Heart right ventricle (tissue), 16 donors: ENCODE measurements at regions not wholly inside any gene's neighbourhood (a gene's known extent, or its start where the extent isn't known, plus 50 kb on each side); places are given as distances from the start of the nearest gene placed in this dataset.

Source experiments
- ATAC-seq, 8 donors: fragments of 200-7000 bp; cut with Tn5 transposase; one replicate each; pipeline ENCODE4 v1.9.1; 2020; ENCODE audit warnings: mild to moderate bottlenecking in 8 of 8, moderate library complexity in 8 of 8, moderate number of reproducible peaks in 1 of 8
- DNase-seq, 2 donors: peaks; one replicate each; pipeline ENCODE4 v3.0.0-alpha.2; 2020
- H3K27ac ChIP-seq, 10 donors: fragments of 200-600 bp; sonication (generic) in 2 of 10; one replicate each; pipeline versions ENCODE4 v1.5.0 to v1.8.0; 2020 to 2022; ENCODE audit warnings: mild to moderate bottlenecking in 3 of 10
- H3K27me3 ChIP-seq, 7 donors: fragments of 200-600 bp; one replicate each; pipeline ENCODE4 v1.8.0; 2021 to 2022; ENCODE audit warnings: mild to moderate bottlenecking in 2 of 7
- H3K36me3 ChIP-seq, 9 donors: fragments of 200-600 bp; sonication (generic) in 1 of 9; one replicate each; pipeline versions ENCODE4 v1.5.0 to v1.8.0; 2020 to 2022; ENCODE audit warnings: mild to moderate bottlenecking in 2 of 9
- H3K4me1 ChIP-seq, 9 donors: fragments of 200-600 bp; sonication (generic) in 1 of 9; one replicate each; pipeline versions ENCODE4 v1.5.0 to v1.8.0; 2020 to 2022; ENCODE audit warnings: mild to moderate bottlenecking in 4 of 9
- H3K4me3 ChIP-seq, 10 donors: fragments of 200-600 bp; sonication (generic) in 2 of 10; one replicate each; pipeline versions ENCODE4 v1.5.0 to v1.8.0; 2020 to 2022; ENCODE audit warnings: mild to moderate bottlenecking in 7 of 10, moderate library complexity in 2 of 10
- H3K9me3 ChIP-seq, 11 donors: fragments of 200-600 bp in 10 of 11; sonication (generic) in 2 of 11; one replicate each; pipeline versions ENCODE4 v1.5.0 to v1.8.0; 2013 to 2022; ENCODE audit warnings: mild to moderate bottlenecking in 2 of 11, control low read depth in 1 of 11, moderate library complexity in 1 of 11
- WGBS, 2 donors: extraction: QIAGEN DNeasy Blood & Tissue Kit; methylation state at CpG; one replicate each; pipeline ENCODE4 v1.1.7; 2013; ENCODE audit warnings: inconsistent platforms in 1 of 2; 5-methylcytosine and 5-hydroxymethylcytosine counted together
- intact Hi-C, 10 donors: fragments of 100-400 bp; cut with DNase I; formaldehyde crosslinking; loops; one replicate each; pipeline versions ENCODE4 v1.11.1 to v1.14.2; 2022
- TF ChIP-seq, protein P1 (sequence below), 9 donors: fragments of 200-600 bp; sonication (generic) in 2 of 9; IDR thresholded peaks; one replicate each; pipeline versions ENCODE4 v1.5.0 to v1.8.0; 2021 to 2022; ENCODE audit warnings: antibody characterized with exemption in 9 of 9, mild to moderate bottlenecking in 5 of 9, moderate library complexity in 1 of 9
- donor health status: Arrhythmogenic right ventricular cardiomyopathy.
- donor health status: ischemic (EF 13 %, LVEDD 7.1; RV severe dilation, severe dysfunction).
- donor health status: healthy with polysubstance abuse.
- donor health status: DM: no; HTN: yes; CAD: no.
- donor health status: DM: no; HTN: no; CAD: no.
- donor health status: ischemic (EF 25% LVEDD 6.9; RV normal size, moderate dysfunction).
- donor health status: ischemic (EF 25% LVEDD 5.7; RV mildly dilated, moderate dysfunction).
- donor health status: healthy.
- donor health status: DM: yes; HTN: yes; CAD: no.
- donor health status: Ischemic cardiomyopathy.
- donor health status: ischemic (EF 35%, LVEDD 5.7; RV mildly dilated, moderate dysfunction).
- donor health status: nonischemic (EF 11% LVEDD 7.7; RV severe dilation, severe dysfunction).
- donor health status: DM: yes; HTN: yes; CAD: no.
- donor health status: PGD.
- donor health status: ischemic (EF 29% LVEDD 5.4; RV normal size, mild dysfunction).
- donor health status: nonischemic (EF 23%, LVEDD 6.1; RV moderate dilation, normal function).

DNA sequence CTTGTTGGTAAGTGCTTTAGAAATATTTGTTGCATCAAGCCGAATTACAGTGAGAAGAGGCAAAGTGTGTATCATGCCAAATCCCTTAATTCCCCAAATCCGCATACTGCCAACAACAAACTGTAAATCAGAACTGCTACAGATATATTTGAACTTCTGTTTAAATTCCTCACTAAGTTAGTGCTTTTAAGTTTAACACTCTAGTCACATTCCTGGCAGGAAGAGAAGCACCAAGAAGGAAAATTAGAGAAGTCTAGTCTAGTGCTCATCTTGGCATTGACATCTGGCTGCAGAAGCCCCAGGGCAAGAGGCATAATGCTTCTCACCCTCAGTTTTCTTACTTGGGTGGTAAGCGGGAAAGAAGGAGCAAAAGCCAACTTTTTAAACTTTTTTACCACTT, 343.5 kb downstream of the GPR37 start:
- 85 to 88% methylated on average over 3 of the region's 3 CpGs for WGBS, 2 donors
- Histone ChIP-seq H3K9me3 (no peaks in the 10 kb centered on the region), H3K27ac (no peak overlapping the region), H3K4me3 (no peak overlapping the region), H3K27me3 (no peaks in the 10 kb centered on the region), H3K4me1 (no peaks in the 10 kb centered on the region), H3K36me3 (no peaks in the 10 kb centered on the region)
- intact Hi-C loops, result loop anchor here in 1 of 10 donors (5.0 kb wide), 1 partner anchor 1520 kb away; no protein-coding TSS in a partner anchor
- ATAC-seq (no peak), DNase-seq (no peak)
- TF ChIP-seq, protein P1, sequence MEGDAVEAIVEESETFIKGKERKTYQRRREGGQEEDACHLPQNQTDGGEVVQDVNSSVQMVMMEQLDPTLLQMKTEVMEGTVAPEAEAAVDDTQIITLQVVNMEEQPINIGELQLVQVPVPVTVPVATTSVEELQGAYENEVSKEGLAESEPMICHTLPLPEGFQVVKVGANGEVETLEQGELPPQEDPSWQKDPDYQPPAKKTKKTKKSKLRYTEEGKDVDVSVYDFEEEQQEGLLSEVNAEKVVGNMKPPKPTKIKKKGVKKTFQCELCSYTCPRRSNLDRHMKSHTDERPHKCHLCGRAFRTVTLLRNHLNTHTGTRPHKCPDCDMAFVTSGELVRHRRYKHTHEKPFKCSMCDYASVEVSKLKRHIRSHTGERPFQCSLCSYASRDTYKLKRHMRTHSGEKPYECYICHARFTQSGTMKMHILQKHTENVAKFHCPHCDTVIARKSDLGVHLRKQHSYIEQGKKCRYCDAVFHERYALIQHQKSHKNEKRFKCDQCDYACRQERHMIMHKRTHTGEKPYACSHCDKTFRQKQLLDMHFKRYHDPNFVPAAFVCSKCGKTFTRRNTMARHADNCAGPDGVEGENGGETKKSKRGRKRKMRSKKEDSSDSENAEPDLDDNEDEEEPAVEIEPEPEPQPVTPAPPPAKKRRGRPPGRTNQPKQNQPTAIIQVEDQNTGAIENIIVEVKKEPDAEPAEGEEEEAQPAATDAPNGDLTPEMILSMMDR (IDR thresholded peaks at IDR 0.05), result no peak

DNA sequence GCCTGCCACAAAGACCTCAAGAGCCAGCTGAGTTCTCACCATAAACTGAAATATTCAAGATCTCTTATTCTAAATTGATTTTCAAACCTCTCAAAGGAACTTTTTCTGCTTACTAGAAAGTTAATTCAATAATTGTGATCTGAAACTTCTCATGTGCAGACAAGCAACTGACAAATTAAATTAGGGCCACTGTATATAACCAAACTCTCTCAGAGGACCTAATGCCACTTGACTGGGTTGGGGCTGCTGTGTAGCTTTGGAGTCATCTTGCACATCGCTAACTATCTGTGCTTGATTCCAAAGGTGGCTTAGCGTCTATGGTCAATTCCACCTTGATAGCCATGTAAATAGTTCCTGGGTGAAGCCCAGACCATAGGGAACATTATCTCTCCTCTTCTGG, 345.2 kb downstream of the GPR37 start:
- no peaks in the 10 kb centered on the region for H3K27me3 ChIP-seq
- no peaks in the 10 kb centered on the region for H3K4me1 ChIP-seq
- no peaks in the 10 kb centered on the region for H3K9me3 ChIP-seq
- ATAC-seq (no peak), DNase-seq (no peak)
- TF ChIP-seq, protein P1 (IDR thresholded peaks at IDR 0.05), result no peak
- no peak overlapping the region for H3K4me3 ChIP-seq
- no peaks in the 10 kb centered on the region for H3K36me3 ChIP-seq
- intact Hi-C loops, result loop anchor here in 1 of 10 donors (5.0 kb wide), 1 partner anchor 1518 kb away; no protein-coding TSS in a partner anchor
- 29 to 35% methylated on average over 2 of the region's 2 CpGs for WGBS, 2 donors
- no peak overlapping the region for H3K27ac ChIP-seq

- Histone ChIP-seq H3K36me3 (no peaks in the 10 kb centered on the region), H3K4me1 (peaks cover 0 to 9% (median 0%) of the 10 kb centered on the region in 9 donors), H3K27ac (no peak overlapping the region), H3K9me3 (no peaks in the 10 kb centered on the region), H3K27me3 (no peaks in the 10 kb centered on the region), H3K4me3 (no peak overlapping the region)
- no peak for DNase-seq
- intact Hi-C loops, result no loop called here
- TF ChIP-seq, protein P1 (IDR thresholded peaks at IDR 0.05), result no peak
- 35 to 42% methylated on average over 3 of the region's 3 CpGs for WGBS, 2 donors
- ATAC-seq, result no peak
Observed at GRCh38 chr7:124413029-124413428, 352.6 kb downstream of the GPR37 start.

- H3K4me3 ChIP-seq, result no peak overlapping the region
- peaks cover 0 to 9% (median 0%) of the 10 kb centered on the region in 9 donors for H3K4me1 ChIP-seq
- WGBS, 2 donors, result 56 to 59% methylated on average over 6 of the region's 6 CpGs
- no peak for ATAC-seq
- TF ChIP-seq, protein P1 (IDR thresholded peaks at IDR 0.05), result no peak
- no peak for DNase-seq
- H3K27ac ChIP-seq, result no peak overlapping the region
- no peaks in the 10 kb centered on the region for H3K9me3 ChIP-seq
- intact Hi-C loops, result no loop called here
- no peaks in the 10 kb centered on the region for H3K27me3 ChIP-seq
- H3K36me3 ChIP-seq, result no peaks in the 10 kb centered on the region
Observed at GRCh38 chr7:124412531-124412930, 353.1 kb downstream of the GPR37 start.
